ENCODE measurements at regions not wholly inside any gene's neighbourhood (a gene's known extent, or its start where the extent isn't known, plus 50 kb on each side); places are given as distances from the start of the nearest gene placed in this dataset.

- POLR2A ChIA-PET, result no interaction called here
- Histone ChIP-seq H3K4me3 (ENCODE audit: low read depth, low read length) (no peak overlapping the region), H3K27me3 (ENCODE audit: control insufficient read depth, insufficient read depth, low read length) (no peaks in the 10 kb centered on the region), H3K9me3 (ENCODE audit: control insufficient read depth, insufficient read depth, low read length) (peaks cover 14% of the 10 kb centered on the region; the same call in 1 of the 2 replicates), H3K27ac (ENCODE audit: low read depth, low read length) (no peak overlapping the region)
- TF ChIP-seq, protein P1, sequence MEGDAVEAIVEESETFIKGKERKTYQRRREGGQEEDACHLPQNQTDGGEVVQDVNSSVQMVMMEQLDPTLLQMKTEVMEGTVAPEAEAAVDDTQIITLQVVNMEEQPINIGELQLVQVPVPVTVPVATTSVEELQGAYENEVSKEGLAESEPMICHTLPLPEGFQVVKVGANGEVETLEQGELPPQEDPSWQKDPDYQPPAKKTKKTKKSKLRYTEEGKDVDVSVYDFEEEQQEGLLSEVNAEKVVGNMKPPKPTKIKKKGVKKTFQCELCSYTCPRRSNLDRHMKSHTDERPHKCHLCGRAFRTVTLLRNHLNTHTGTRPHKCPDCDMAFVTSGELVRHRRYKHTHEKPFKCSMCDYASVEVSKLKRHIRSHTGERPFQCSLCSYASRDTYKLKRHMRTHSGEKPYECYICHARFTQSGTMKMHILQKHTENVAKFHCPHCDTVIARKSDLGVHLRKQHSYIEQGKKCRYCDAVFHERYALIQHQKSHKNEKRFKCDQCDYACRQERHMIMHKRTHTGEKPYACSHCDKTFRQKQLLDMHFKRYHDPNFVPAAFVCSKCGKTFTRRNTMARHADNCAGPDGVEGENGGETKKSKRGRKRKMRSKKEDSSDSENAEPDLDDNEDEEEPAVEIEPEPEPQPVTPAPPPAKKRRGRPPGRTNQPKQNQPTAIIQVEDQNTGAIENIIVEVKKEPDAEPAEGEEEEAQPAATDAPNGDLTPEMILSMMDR (IDR thresholded peaks at IDR 0.05; ENCODE audit: low read depth, low read length), result no peak
- no peak for DNase-seq (ENCODE audit: low read depth, low spot score)
- CTCF ChIA-PET, result no interaction called here
These were observed 472.2 kb upstream of the LINC00305 start for GRCh38 chr18:64620971-64621560.

DNA sequence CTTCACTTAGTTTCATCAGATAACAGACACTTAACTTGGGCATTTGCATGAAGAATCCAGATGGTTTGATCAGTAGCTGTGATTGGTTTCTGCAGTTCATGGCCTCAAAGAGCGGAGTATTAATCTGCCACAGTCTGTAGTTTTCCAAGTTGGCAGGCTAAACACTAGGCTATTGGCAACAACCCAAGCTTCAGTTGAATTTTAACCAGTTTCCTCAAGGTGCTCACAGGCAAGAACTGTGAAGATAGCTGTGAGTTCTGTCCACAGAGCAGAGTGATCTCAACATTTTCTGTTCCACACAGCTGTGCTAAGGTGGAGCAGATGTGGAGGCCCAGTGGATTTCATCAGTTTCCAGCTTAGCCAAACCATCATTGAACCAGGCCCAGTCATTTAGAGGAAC, 469.5 kb upstream of the LINC00305 start:
- CTCF ChIA-PET, result no interaction called here
- Histone ChIP-seq H3K4me3 (ENCODE audit: low read depth, low read length) (no peak overlapping the region), H3K27me3 (ENCODE audit: control insufficient read depth, insufficient read depth, low read length) (no peaks in the 10 kb centered on the region), H3K9me3 (ENCODE audit: control insufficient read depth, insufficient read depth, low read length) (peaks cover 10% of the 10 kb centered on the region; the same call in 1 of the 2 replicates), H3K27ac (ENCODE audit: low read depth, low read length) (no peak overlapping the region)
- POLR2A ChIA-PET, result no interaction called here
- TF ChIP-seq, protein P1 (IDR thresholded peaks at IDR 0.05; ENCODE audit: low read depth, low read length), result no peak
- no peak for DNase-seq (ENCODE audit: low read depth, low spot score)

DNA sequence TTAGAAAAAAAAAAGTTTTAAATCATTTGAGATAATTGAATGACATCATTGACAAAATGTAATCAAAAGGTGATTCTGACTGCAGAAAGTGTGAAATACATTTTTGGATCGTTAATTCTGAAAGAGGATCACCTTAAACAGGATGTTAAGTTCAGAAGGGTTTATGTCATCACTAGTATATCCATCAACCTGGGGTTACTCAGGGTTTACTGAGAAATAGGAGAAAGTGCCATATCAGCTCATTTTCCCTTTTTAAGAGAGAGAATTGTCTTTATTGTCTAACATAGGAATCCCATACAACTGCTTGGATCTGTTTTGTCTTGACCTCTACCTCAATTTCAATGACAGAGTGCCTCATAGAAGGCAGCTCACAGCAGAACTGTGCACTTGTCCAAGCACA, 466.1 kb upstream of the LINC00305 start:
- TF ChIP-seq, protein P1 (IDR thresholded peaks at IDR 0.05; ENCODE audit: low read depth, low read length), result no peak
- Histone ChIP-seq H3K27me3 (ENCODE audit: control insufficient read depth, insufficient read depth, low read length) (no peaks in the 10 kb centered on the region), H3K9me3 (ENCODE audit: control insufficient read depth, insufficient read depth, low read length) (peaks cover 6% of the 10 kb centered on the region; the same call in 1 of the 2 replicates), H3K27ac (ENCODE audit: low read depth, low read length) (no peak overlapping the region), H3K4me3 (ENCODE audit: low read depth, low read length) (no peak overlapping the region)
- CTCF ChIA-PET, result no interaction called here
- POLR2A ChIA-PET, result no interaction called here
- no peak for DNase-seq (ENCODE audit: low read depth, low spot score)

DNA sequence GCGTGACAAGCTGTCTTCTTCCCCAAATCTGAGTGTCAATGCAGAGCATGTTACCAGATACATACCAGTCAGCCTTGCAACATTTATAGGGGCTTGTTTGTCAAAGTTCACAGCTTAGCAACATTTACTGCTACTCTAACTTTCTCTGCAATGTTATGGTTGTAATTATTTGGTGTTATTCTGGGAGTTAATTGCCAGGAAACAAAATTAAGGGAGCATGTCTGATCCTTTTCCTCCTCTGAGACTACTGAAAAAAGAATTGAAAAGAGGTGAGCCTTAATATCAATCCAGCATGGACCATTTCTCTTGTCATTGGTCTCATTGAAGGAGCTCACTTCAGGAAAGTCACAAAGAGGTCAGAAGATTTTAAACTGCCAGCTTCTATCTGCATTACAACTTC, 465.6 kb upstream of the LINC00305 start:
- DNase-seq (ENCODE audit: low read depth, low spot score), result no peak
- no peak overlapping the region for H3K27ac ChIP-seq (ENCODE audit: low read depth, low read length)
- no peaks in the 10 kb centered on the region for H3K27me3 ChIP-seq (ENCODE audit: control insufficient read depth, insufficient read depth, low read length)
- no peak overlapping the region for H3K4me3 ChIP-seq (ENCODE audit: low read depth, low read length)
- ChIA-PET POLR2A (no interaction called here), CTCF (no interaction called here)
- peaks cover 3% of the 10 kb centered on the region; the same call in 1 of the 2 replicates for H3K9me3 ChIP-seq (ENCODE audit: control insufficient read depth, insufficient read depth, low read length)
- TF ChIP-seq, protein P1 (IDR thresholded peaks at IDR 0.05; ENCODE audit: low read depth, low read length), result no peak

DNA sequence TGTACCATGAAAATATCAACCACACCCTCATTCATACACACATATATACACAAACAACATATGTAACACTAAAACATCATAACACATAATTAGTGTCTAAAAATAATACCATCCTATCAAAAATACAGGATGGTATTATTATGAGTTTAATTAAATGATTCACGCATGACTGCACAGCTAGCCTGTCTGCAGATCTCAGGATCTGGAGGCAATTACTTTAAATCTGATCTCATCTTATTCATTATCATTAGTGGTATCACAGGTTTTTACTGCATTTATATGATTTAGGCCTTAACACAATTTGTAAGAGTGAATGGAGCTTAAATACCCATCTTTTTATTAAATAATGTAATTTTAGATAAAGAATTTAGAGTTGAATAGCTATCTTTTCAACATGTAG, 443.4 kb upstream of the LINC00305 start:
- H3K27ac ChIP-seq (ENCODE audit: low read depth, low read length), result no peak overlapping the region
- H3K4me3 ChIP-seq (ENCODE audit: low read depth, low read length), result no peak overlapping the region
- no peaks in the 10 kb centered on the region for H3K27me3 ChIP-seq (ENCODE audit: control insufficient read depth, insufficient read depth, low read length)
- H3K9me3 ChIP-seq (ENCODE audit: control insufficient read depth, insufficient read depth, low read length), result peaks cover 8% of the 10 kb centered on the region
- TF ChIP-seq, protein P1 (IDR thresholded peaks at IDR 0.05; ENCODE audit: low read depth, low read length), result no peak
- ChIA-PET CTCF (no interaction called here), POLR2A (no interaction called here)
- no peak for DNase-seq (ENCODE audit: low read depth, low spot score)
